ENCODE measurements at regions not wholly inside any gene's neighbourhood (a gene's known extent, or its start where the extent isn't known, plus 50 kb on each side); places are given as distances from the start of the nearest gene placed in this dataset.
"Not testable (repeated sequence)": the region's sequence is repeated elsewhere in the genome, so short reads cannot be mapped to it uniquely, and the experiment has no call there.

- TF ChIP-seq FOS (IDR thresholded peaks at IDR 0.05; ENCODE audit: low read depth, low read length); CTCF (conservative IDR thresholded peaks at IDR 0.05; ENCODE audit: low read depth, low read length); POLR2A (IDR thresholded peaks at IDR 0.05; ENCODE audit: low read depth, low read length); RFX5 (IDR thresholded peaks at IDR 0.05; ENCODE audit: low read depth, low read length); RAD21 (IDR thresholded peaks at IDR 0.05; ENCODE audit: low read length); USF2 (IDR thresholded peaks at IDR 0.05; ENCODE audit: low read depth, low read length); NFE2L2 (IDR thresholded peaks at IDR 0.05; ENCODE audit: low read depth, low read length); SMC3 (IDR thresholded peaks at IDR 0.05; ENCODE audit: low read depth, low read length); BHLHE40 (IDR thresholded peaks at IDR 0.05; ENCODE audit: low read depth, low read length): not testable (repeated sequence)
Observed at GRCh38 chr9:94441146-94441545, 112.7 kb upstream of the NUTM2F start.

Data from IMR-90 (cell line).